Left kidney (tissue), 1 donor: ENCODE measurements at regions not wholly inside any gene's neighbourhood (a gene's known extent, or its start where the extent isn't known, plus 50 kb on each side); places are given as distances from the start of the nearest gene placed in this dataset.

Source experiments
- DNase-seq: peaks from one replicate; pipeline ENCODE4 v3.0.0-alpha.2; 2013

- no peak for DNase-seq
Measured at GRCh38 chr3:99199021-99199420, 297.5 kb upstream of the DCBLD2 start.

- DNase-seq = no peak
Measured at GRCh38 chr3:99191186-99191585, 289.7 kb upstream of the DCBLD2 start.

- DNase-seq = no peak
Measured at GRCh38 chr3:99188936-99189335, 287.4 kb upstream of the DCBLD2 start.

- no peak for DNase-seq
Measured at GRCh38 chr3:99186016-99186415, 284.5 kb upstream of the DCBLD2 start.

- DNase-seq = no peak
Measured at GRCh38 chr3:99176169-99176964, 274.9 kb upstream of the DCBLD2 start.

GRCh38 chr3:99175276-99175812, 273.8 kb upstream of the DCBLD2 start:
- no peak for DNase-seq

- peak; percentile 44 for DNase-seq
Measured at GRCh38 chr3:99172736-99173657, 271.5 kb upstream of the DCBLD2 start.

GRCh38 chr3:99171800-99172199, 270.3 kb upstream of the DCBLD2 start:
- DNase-seq = no peak

GRCh38 chr3:99170867-99171517, 269.5 kb upstream of the DCBLD2 start:
- no peak for DNase-seq

GRCh38 chr3:99167071-99167470, 265.6 kb upstream of the DCBLD2 start:
- no peak for DNase-seq

GRCh38 chr3:99163314-99163713, 261.8 kb upstream of the DCBLD2 start:
- DNase-seq = no peak

- no peak for DNase-seq
Measured at GRCh38 chr3:99159220-99159762, 257.8 kb upstream of the DCBLD2 start.

GRCh38 chr3:99145031-99145430, 243.5 kb upstream of the DCBLD2 start:
- DNase-seq = no peak

- no peak for DNase-seq
Measured at GRCh38 chr3:99143493-99143892, 242.0 kb upstream of the DCBLD2 start.

GRCh38 chr3:99134986-99135385, 233.5 kb upstream of the DCBLD2 start:
- no peak for DNase-seq

GRCh38 chr3:99131876-99132275, 230.4 kb upstream of the DCBLD2 start:
- no peak for DNase-seq

GRCh38 chr3:99128725-99129505, 227.4 kb upstream of the DCBLD2 start:
- DNase-seq = no peak

GRCh38 chr3:99128235-99128634, 226.7 kb upstream of the DCBLD2 start:
- no peak for DNase-seq

GRCh38 chr3:99126316-99126715, 224.8 kb upstream of the DCBLD2 start:
- DNase-seq = no peak

GRCh38 chr3:99119385-99119784, 217.9 kb upstream of the DCBLD2 start:
- DNase-seq = no peak

GRCh38 chr3:99118381-99118780, 216.9 kb upstream of the DCBLD2 start:
- no peak for DNase-seq
